Activated naive CD8-positive, alpha-beta T cell treated with anti-CD3 and anti-CD28 coated beads, Interleukin-2, amount 10 ng/mL, durations not matched to agents 7 days and 5 days (primary cell): ENCODE measurements at regions not wholly inside any gene's neighbourhood (a gene's known extent, or its start where the extent isn't known, plus 50 kb on each side); places are given as distances from the start of the nearest gene placed in this dataset.

Experiments used
- ATAC-seq: fragments of 150-1000 bp; cut with Tn5 transposase; one replicate; pipeline ENCODE4 v1.10.0; 2021; ENCODE audit warnings: low read depth, moderate library complexity
- POLR2A ChIA-PET: fragments of 350-600 bp; sonication (Branson Sonifier 250); formaldehyde crosslinking; loops from one replicate; lab custom pipeline; 2021; ENCODE audit warnings: antibody characterized with exemption; lab: Charles Lee
- DNase-seq: peaks from one replicate; pipeline ENCODE4 v3.0.0; 2021
- H3K27ac Mint-ChIP-seq: one replicate; pipeline ENCODE4 v1.8.0; 2022; ENCODE audit warnings: mild to moderate bottlenecking, mixed read lengths
- H3K27me3 Mint-ChIP-seq: one replicate; pipeline ENCODE4 v1.8.0; 2022; ENCODE audit warnings: mild to moderate bottlenecking, moderate library complexity, mixed read lengths
- H3K36me3 Mint-ChIP-seq: one replicate; pipeline ENCODE4 v1.8.0; 2021; ENCODE audit warnings: mild to moderate bottlenecking, mixed read lengths
- H3K4me1 Mint-ChIP-seq: one replicate; pipeline ENCODE4 v1.8.0; 2021; ENCODE audit warnings: mixed read lengths
- H3K4me3 Mint-ChIP-seq: one replicate; pipeline ENCODE4 v1.8.0; 2022; ENCODE audit warnings: mild to moderate bottlenecking, moderate library complexity, mixed read lengths
- H3K9me3 Mint-ChIP-seq: one replicate; pipeline ENCODE4 v1.8.0; 2021; ENCODE audit warnings: mixed read lengths

GRCh38 chr13:34695063-34695462 lies 247.0 kb upstream of the NBEA start:
- Mint-ChIP-seq H3K4me3 (no peak overlapping the region), H3K9me3 (no peaks in the 10 kb centered on the region), H3K27me3 (no peaks in the 10 kb centered on the region), H3K36me3 (no peaks in the 10 kb centered on the region), H3K4me1 (no peaks in the 10 kb centered on the region), H3K27ac (no peak overlapping the region)
- DNase-seq (no peak), ATAC-seq (no peak)
- POLR2A ChIA-PET = no interaction called here

- no peaks in the 10 kb centered on the region for H3K27me3 Mint-ChIP-seq
- H3K4me3 Mint-ChIP-seq = no peak overlapping the region
- H3K4me1 Mint-ChIP-seq = no peaks in the 10 kb centered on the region
- DNase-seq = no peak
- H3K36me3 Mint-ChIP-seq = no peaks in the 10 kb centered on the region
- H3K27ac Mint-ChIP-seq = no peak overlapping the region
- H3K9me3 Mint-ChIP-seq = no peaks in the 10 kb centered on the region
- POLR2A ChIA-PET = no interaction called here
- no peak for ATAC-seq
These were observed 245.8 kb upstream of the NBEA start for GRCh38 chr13:34696296-34696695.

GRCh38 chr13:34696741-34697140 lies 245.3 kb upstream of the NBEA start:
- DNase-seq (no peak), ATAC-seq (no peak)
- Mint-ChIP-seq H3K4me1 (no peaks in the 10 kb centered on the region), H3K27me3 (no peaks in the 10 kb centered on the region), H3K27ac (no peak overlapping the region), H3K9me3 (no peaks in the 10 kb centered on the region), H3K4me3 (no peak overlapping the region), H3K36me3 (no peaks in the 10 kb centered on the region)
- POLR2A ChIA-PET = no interaction called here

GRCh38 chr13:34698945-34699344 lies 243.1 kb upstream of the NBEA start:
- H3K36me3 Mint-ChIP-seq = no peaks in the 10 kb centered on the region

GRCh38 chr13:34700155-34700554 lies 241.9 kb upstream of the NBEA start:
- ATAC-seq (no peak), DNase-seq (no peak)
- H3K9me3 Mint-ChIP-seq = no peaks in the 10 kb centered on the region
- no peak overlapping the region for H3K27ac Mint-ChIP-seq
- no peak overlapping the region for H3K4me3 Mint-ChIP-seq
- H3K36me3 Mint-ChIP-seq = no peaks in the 10 kb centered on the region
- POLR2A ChIA-PET = no interaction called here
- no peaks in the 10 kb centered on the region for H3K4me1 Mint-ChIP-seq
- H3K27me3 Mint-ChIP-seq = no peaks in the 10 kb centered on the region

More at GRCh38 chr13:34698945-34699344, 243.1 kb upstream of the NBEA start:
- H3K4me3 Mint-ChIP-seq = no peak overlapping the region
- no peaks in the 10 kb centered on the region for H3K9me3 Mint-ChIP-seq
- no peak overlapping the region for H3K27ac Mint-ChIP-seq
- H3K27me3 Mint-ChIP-seq = no peaks in the 10 kb centered on the region
- POLR2A ChIA-PET = no interaction called here
- DNase-seq (no peak), ATAC-seq (no peak)
- no peaks in the 10 kb centered on the region for H3K4me1 Mint-ChIP-seq

- Mint-ChIP-seq H3K9me3 (peaks cover 4% of the 10 kb centered on the region), H3K4me1 (no peaks in the 10 kb centered on the region), H3K27ac (no peak overlapping the region), H3K4me3 (no peak overlapping the region), H3K27me3 (no peaks in the 10 kb centered on the region), H3K36me3 (no peaks in the 10 kb centered on the region)
- DNase-seq (no peak), ATAC-seq (no peak)
- POLR2A ChIA-PET = no interaction called here
These were observed 240.2 kb upstream of the NBEA start for GRCh38 chr13:34701919-34702318.

GRCh38 chr13:34708566-34709313 lies 233.3 kb upstream of the NBEA start:
- DNase-seq = no peak
- peaks cover 4% of the 10 kb centered on the region for H3K9me3 Mint-ChIP-seq
- POLR2A ChIA-PET = no interaction called here
- no peak for ATAC-seq
- H3K4me1 Mint-ChIP-seq = no peaks in the 10 kb centered on the region
- no peak overlapping the region for H3K4me3 Mint-ChIP-seq
- no peaks in the 10 kb centered on the region for H3K36me3 Mint-ChIP-seq
- no peak overlapping the region for H3K27ac Mint-ChIP-seq
- H3K27me3 Mint-ChIP-seq = no peaks in the 10 kb centered on the region

GRCh38 chr13:34719060-34719875 lies 222.8 kb upstream of the NBEA start:
- H3K36me3 Mint-ChIP-seq = no peaks in the 10 kb centered on the region
- DNase-seq (no peak), ATAC-seq (no peak)
- no peaks in the 10 kb centered on the region for H3K4me1 Mint-ChIP-seq
- no peaks in the 10 kb centered on the region for H3K9me3 Mint-ChIP-seq
- H3K27ac Mint-ChIP-seq = no peak overlapping the region
- no peaks in the 10 kb centered on the region for H3K27me3 Mint-ChIP-seq
- POLR2A ChIA-PET = no interaction called here
- no peak overlapping the region for H3K4me3 Mint-ChIP-seq

GRCh38 chr13:34720618-34721017 lies 221.5 kb upstream of the NBEA start:
- no peaks in the 10 kb centered on the region for H3K27me3 Mint-ChIP-seq
- DNase-seq (no peak), ATAC-seq (no peak)
- POLR2A ChIA-PET = no interaction called here
- H3K36me3 Mint-ChIP-seq = no peaks in the 10 kb centered on the region
- H3K4me1 Mint-ChIP-seq = no peaks in the 10 kb centered on the region
- H3K4me3 Mint-ChIP-seq = no peak overlapping the region
- H3K9me3 Mint-ChIP-seq = no peaks in the 10 kb centered on the region
- H3K27ac Mint-ChIP-seq = no peak overlapping the region

- H3K4me3 Mint-ChIP-seq = no peak overlapping the region
- no peaks in the 10 kb centered on the region for H3K36me3 Mint-ChIP-seq
- peaks cover 1% of the 10 kb centered on the region for H3K27me3 Mint-ChIP-seq
- DNase-seq = no peak
- no peak overlapping the region for H3K27ac Mint-ChIP-seq
- H3K4me1 Mint-ChIP-seq = no peaks in the 10 kb centered on the region
- POLR2A ChIA-PET = no interaction called here
- no peak for ATAC-seq
- no peaks in the 10 kb centered on the region for H3K9me3 Mint-ChIP-seq
These were observed 220.2 kb upstream of the NBEA start for GRCh38 chr13:34721631-34722595.

- ATAC-seq (no peak), DNase-seq (no peak)
- Mint-ChIP-seq H3K36me3 (no peaks in the 10 kb centered on the region), H3K4me1 (no peaks in the 10 kb centered on the region), H3K27ac (no peak overlapping the region), H3K27me3 (peaks cover 1% of the 10 kb centered on the region), H3K9me3 (no peaks in the 10 kb centered on the region), H3K4me3 (no peak overlapping the region)
- POLR2A ChIA-PET = no interaction called here
These were observed 219.1 kb upstream of the NBEA start for GRCh38 chr13:34722922-34723321.

- POLR2A ChIA-PET = no interaction called here
- Mint-ChIP-seq H3K36me3 (no peaks in the 10 kb centered on the region), H3K4me1 (no peaks in the 10 kb centered on the region), H3K27ac (no peak overlapping the region), H3K4me3 (no peak overlapping the region), H3K27me3 (peaks cover 1% of the 10 kb centered on the region), H3K9me3 (peaks cover 4% of the 10 kb centered on the region)
- DNase-seq (no peak), ATAC-seq (no peak)
These were observed 211.1 kb upstream of the NBEA start for GRCh38 chr13:34730961-34731360.

GRCh38 chr13:34731486-34731885 lies 210.6 kb upstream of the NBEA start:
- Mint-ChIP-seq H3K4me3 (no peak overlapping the region), H3K36me3 (no peaks in the 10 kb centered on the region), H3K27ac (no peak overlapping the region), H3K27me3 (no peaks in the 10 kb centered on the region), H3K4me1 (no peaks in the 10 kb centered on the region), H3K9me3 (peaks cover 4% of the 10 kb centered on the region)
- POLR2A ChIA-PET = no interaction called here
- DNase-seq (no peak), ATAC-seq (no peak)
